ENCODE measurements at regions not wholly inside any gene's neighbourhood (a gene's known extent, or its start where the extent isn't known, plus 50 kb on each side); places are given as distances from the start of the nearest gene placed in this dataset.
A peak's percentile ranks its signal among the peaks of the same experiment; 100 is the strongest.

- Histone ChIP-seq H3K27me3 (ENCODE audit: insufficient read depth, low read length, poor library complexity, severe bottlenecking) (no peaks in the 10 kb centered on the region), H3K36me3 (ENCODE audit: insufficient read depth, low read length) (no peaks in the 10 kb centered on the region), H3F3A (ENCODE audit: low read depth) (no peaks in the 10 kb centered on the region), H3K4me3 (ENCODE audit: low read length, poor library complexity, severe bottlenecking) (no peak overlapping the region), H3K4me2 (ENCODE audit: low read depth, low read length, poor library complexity, severe bottlenecking) (no peak overlapping the region), H2AFZ (ENCODE audit: low read length) (no peak overlapping the region), H3K9me2 (replicated peaks; ENCODE audit: low read depth, low read length) (no peaks in the 10 kb centered on the region), H3K79me2 (ENCODE audit: insufficient read depth, low read length) (no peaks in the 10 kb centered on the region), H4K20me1 (ENCODE audit: insufficient read depth, low read length, poor library complexity, severe bottlenecking) (no peaks in the 10 kb centered on the region), H3K9me3 (ENCODE audit: insufficient read depth, low read depth, low read length) (no peaks in the 10 kb centered on the region), H3K9ac (ENCODE audit: low read depth, low read length, poor library complexity, severe bottlenecking) (no peak overlapping the region), H3K4me1 (ENCODE audit: insufficient read depth, low read length, poor library complexity, severe bottlenecking) (no peaks in the 10 kb centered on the region)
- TF ChIP-seq EZH2phosphoT487 (IDR thresholded peaks at IDR 0.05; ENCODE audit: borderline replicate concordance): no peak
- TF ChIP-seq, protein P1, sequence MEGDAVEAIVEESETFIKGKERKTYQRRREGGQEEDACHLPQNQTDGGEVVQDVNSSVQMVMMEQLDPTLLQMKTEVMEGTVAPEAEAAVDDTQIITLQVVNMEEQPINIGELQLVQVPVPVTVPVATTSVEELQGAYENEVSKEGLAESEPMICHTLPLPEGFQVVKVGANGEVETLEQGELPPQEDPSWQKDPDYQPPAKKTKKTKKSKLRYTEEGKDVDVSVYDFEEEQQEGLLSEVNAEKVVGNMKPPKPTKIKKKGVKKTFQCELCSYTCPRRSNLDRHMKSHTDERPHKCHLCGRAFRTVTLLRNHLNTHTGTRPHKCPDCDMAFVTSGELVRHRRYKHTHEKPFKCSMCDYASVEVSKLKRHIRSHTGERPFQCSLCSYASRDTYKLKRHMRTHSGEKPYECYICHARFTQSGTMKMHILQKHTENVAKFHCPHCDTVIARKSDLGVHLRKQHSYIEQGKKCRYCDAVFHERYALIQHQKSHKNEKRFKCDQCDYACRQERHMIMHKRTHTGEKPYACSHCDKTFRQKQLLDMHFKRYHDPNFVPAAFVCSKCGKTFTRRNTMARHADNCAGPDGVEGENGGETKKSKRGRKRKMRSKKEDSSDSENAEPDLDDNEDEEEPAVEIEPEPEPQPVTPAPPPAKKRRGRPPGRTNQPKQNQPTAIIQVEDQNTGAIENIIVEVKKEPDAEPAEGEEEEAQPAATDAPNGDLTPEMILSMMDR (conservative IDR thresholded peaks at IDR 0.05; ENCODE audit: low read length): no peak
Observed at GRCh38 chr1:96039910-96040309, 681.7 kb upstream of the PTBP2 start.

GRCh38 chr1:96041470-96041869 is 680.1 kb upstream of the PTBP2 start:
- H3K4me2 ChIP-seq (ENCODE audit: low read depth, low read length, poor library complexity, severe bottlenecking): no peak overlapping the region
- no peaks in the 10 kb centered on the region for H3K9me2 ChIP-seq (replicated peaks; ENCODE audit: low read depth, low read length)
- H3K9me3 ChIP-seq (ENCODE audit: insufficient read depth, low read depth, low read length): no peaks in the 10 kb centered on the region
- H3K4me1 ChIP-seq (ENCODE audit: insufficient read depth, low read length, poor library complexity, severe bottlenecking): no peaks in the 10 kb centered on the region
- no peaks in the 10 kb centered on the region for H3F3A ChIP-seq (ENCODE audit: low read depth)
- no peak overlapping the region for H3K9ac ChIP-seq (ENCODE audit: low read depth, low read length, poor library complexity, severe bottlenecking)
- H2AFZ ChIP-seq (ENCODE audit: low read length): no peak overlapping the region
- no peaks in the 10 kb centered on the region for H3K79me2 ChIP-seq (ENCODE audit: insufficient read depth, low read length)
- H3K36me3 ChIP-seq (ENCODE audit: insufficient read depth, low read length): no peaks in the 10 kb centered on the region
- no peaks in the 10 kb centered on the region for H3K27me3 ChIP-seq (ENCODE audit: insufficient read depth, low read length, poor library complexity, severe bottlenecking)
- no peak overlapping the region for H3K4me3 ChIP-seq (ENCODE audit: low read length, poor library complexity, severe bottlenecking)
- no peak for TF ChIP-seq EZH2phosphoT487 (IDR thresholded peaks at IDR 0.05; ENCODE audit: borderline replicate concordance)
- TF ChIP-seq, protein P1 (conservative IDR thresholded peaks at IDR 0.05; ENCODE audit: low read length): no peak
- no peaks in the 10 kb centered on the region for H4K20me1 ChIP-seq (ENCODE audit: insufficient read depth, low read length, poor library complexity, severe bottlenecking)

DNA sequence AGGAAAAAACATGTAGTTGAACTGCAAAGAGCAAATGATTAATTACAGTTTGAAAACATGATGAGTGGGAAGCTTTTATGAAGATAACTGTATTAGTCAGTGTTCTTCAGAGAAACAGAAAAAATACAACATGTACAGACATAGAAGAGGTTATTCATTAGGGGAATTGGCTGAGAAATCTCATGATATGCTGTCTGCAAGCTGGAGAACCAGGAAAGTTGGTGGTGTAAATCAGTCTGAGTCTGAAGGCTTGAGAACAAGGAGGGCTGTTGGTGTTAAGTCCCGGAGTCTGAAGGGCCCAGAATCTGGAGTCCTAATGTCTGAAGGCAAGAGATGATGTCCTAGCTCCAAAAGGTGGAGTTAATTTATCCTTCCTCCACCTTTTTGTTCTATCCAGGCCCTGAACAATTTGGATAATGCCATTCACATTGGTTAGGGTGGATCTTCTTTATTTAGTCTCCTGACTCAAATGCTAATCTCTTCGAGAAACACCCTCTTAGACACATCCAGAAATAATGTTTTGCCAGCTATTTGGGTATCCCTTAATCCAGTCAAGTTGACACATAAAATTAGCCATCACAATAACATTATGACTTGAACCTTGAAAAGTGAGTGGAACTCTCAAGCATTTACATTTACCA is 672.9 kb upstream of the PTBP2 start:
- Histone ChIP-seq H3K9me2 (replicated peaks; ENCODE audit: low read depth, low read length) (no peaks in the 10 kb centered on the region), H2AFZ (ENCODE audit: low read length) (peak overlapping the region; percentile 80; the same call in 1 of the 2 replicates), H3F3A (ENCODE audit: low read depth) (peaks cover 8% of the 10 kb centered on the region), H3K79me2 (ENCODE audit: insufficient read depth, low read length) (no peaks in the 10 kb centered on the region), H3K36me3 (ENCODE audit: insufficient read depth, low read length) (no peaks in the 10 kb centered on the region), H3K9ac (ENCODE audit: low read depth, low read length, poor library complexity, severe bottlenecking) (no peak overlapping the region), H4K20me1 (ENCODE audit: insufficient read depth, low read length, poor library complexity, severe bottlenecking) (no peaks in the 10 kb centered on the region), H3K4me1 (ENCODE audit: insufficient read depth, low read length, poor library complexity, severe bottlenecking) (peaks cover 34% of the 10 kb centered on the region), H3K27me3 (ENCODE audit: insufficient read depth, low read length, poor library complexity, severe bottlenecking) (no peaks in the 10 kb centered on the region), H3K4me3 (ENCODE audit: low read length, poor library complexity, severe bottlenecking) (no peak overlapping the region), H3K9me3 (ENCODE audit: insufficient read depth, low read depth, low read length) (peaks cover 7% of the 10 kb centered on the region; the same call in 1 of the 2 replicates), H3K4me2 (ENCODE audit: low read depth, low read length, poor library complexity, severe bottlenecking) (peak overlapping the region; percentile 60)
- no peak for TF ChIP-seq EZH2phosphoT487 (IDR thresholded peaks at IDR 0.05; ENCODE audit: borderline replicate concordance)
- TF ChIP-seq, protein P1 (conservative IDR thresholded peaks at IDR 0.05; ENCODE audit: low read length): no peak
